IMR-90 (cell line): ENCODE measurements at regions not wholly inside any gene's neighbourhood (a gene's known extent, or its start where the extent isn't known, plus 50 kb on each side); places are given as distances from the start of the nearest gene placed in this dataset.

Experiments
- ATAC-seq: fragments of 200-7000 bp; cut with Tn5 transposase; 2 replicates; pipeline ENCODE4 v1.9.1; 2020; ENCODE audit warnings: low read depth, mild to moderate bottlenecking, moderate library complexity
- BruUV-seq: library from RNA; stranded (reverse); fragments of 400-500 nt; replicated peaks from 2 replicates; lab custom pipeline; 2021; lab: Mats Ljungman, UMichigan
- CTCF ChIA-PET: fragments of 300-600 bp; formaldehyde crosslinking; extraction: SDS; loops from one replicate; lab custom pipeline; 2021; ENCODE audit warnings: antibody characterized with exemption; lab: Yijun Ruan, JAX
- POLR2A ChIA-PET: fragments of 300-600 bp; sonication (Branson Sonifier 250); formaldehyde crosslinking; loops from one replicate; lab custom pipeline; 2022; ENCODE audit warnings: antibody characterized with exemption; ENCODE audit not compliant: unreplicated experiment; lab: Charles Lee
- DNase-seq: peaks from one replicate; pipeline ENCODE4 v3.0.0; 2013
- H2AFZ ChIP-seq: replicated peaks from 2 replicates; pipeline ENCODE3; 2013; ENCODE audit warnings: low read length, mild to moderate bottlenecking; ENCODE audit not compliant: poor library complexity
- H2AK5ac ChIP-seq: 2 replicates; pipeline ENCODE4 v1.6.1; 2013; ENCODE audit warnings: low read depth, low read length, inconsistent platforms
- H2AK9ac ChIP-seq: replicated peaks from 2 replicates; pipeline ENCODE3; 2013; ENCODE audit warnings: mild to moderate bottlenecking, low read depth, low read length, moderate library complexity; ENCODE audit not compliant: poor library complexity
- H2BK120ac ChIP-seq: 2 replicates; pipeline ENCODE4 v1.6.1; 2013; ENCODE audit warnings: low read depth, low read length, inconsistent platforms
- H2BK15ac ChIP-seq: 3 replicates; pipeline ENCODE4 v1.6.1; 2013; ENCODE audit warnings: low read depth, low read length, inconsistent platforms
- H2BK20ac ChIP-seq: 2 replicates; pipeline ENCODE4 v1.6.1; 2013; ENCODE audit warnings: low read depth, mild to moderate bottlenecking, inconsistent platforms, low read length, moderate library complexity
- H2BK5ac ChIP-seq: 2 replicates; pipeline ENCODE4 v1.6.1; 2013; ENCODE audit warnings: mild to moderate bottlenecking, low read depth, low read length, inconsistent platforms; ENCODE audit not compliant: poor library complexity, severe bottlenecking
- H3K14ac ChIP-seq: replicated peaks from 2 replicates; pipeline ENCODE4 v1.6.1; 2013; ENCODE audit warnings: low read depth, low read length, inconsistent platforms
- H3K18ac ChIP-seq: 2 replicates; pipeline ENCODE4 v1.6.1; 2013; ENCODE audit warnings: low read depth, low read length, control low read depth
- H3K23ac ChIP-seq: 2 replicates; pipeline ENCODE4 v1.6.1; 2013; ENCODE audit warnings: low read depth, low read length, inconsistent platforms
- H3K27ac ChIP-seq: 2 replicates; pipeline ENCODE4 v1.5.1; 2013; ENCODE audit warnings: mild to moderate bottlenecking, control low read depth, low read length; ENCODE audit not compliant: insufficient read depth
- H3K27me3 ChIP-seq: 2 replicates; pipeline ENCODE4 v1.6.1; 2013; ENCODE audit warnings: low read length; ENCODE audit not compliant: control insufficient read depth, insufficient read depth
- H3K36me3 ChIP-seq: 2 replicates; pipeline ENCODE4 v1.6.1; 2013; ENCODE audit warnings: low read length, mixed read lengths; ENCODE audit not compliant: control insufficient read depth, insufficient read depth
- H3K4ac ChIP-seq: 2 replicates; pipeline ENCODE4 v1.6.1; 2013; ENCODE audit warnings: low read depth, low read length, inconsistent platforms
- H3K4me1 ChIP-seq: 2 replicates; pipeline ENCODE4 v1.6.1; 2013; ENCODE audit warnings: low read length, mixed read lengths; ENCODE audit not compliant: control insufficient read depth, insufficient read depth
- H3K4me2 ChIP-seq: 2 replicates; pipeline ENCODE4 v1.6.1; 2013; ENCODE audit warnings: low read depth, mild to moderate bottlenecking, control low read depth, low read length, moderate library complexity
- H3K4me3 ChIP-seq: 2 replicates; pipeline ENCODE4 v1.5.1; 2013; ENCODE audit warnings: low read depth, mild to moderate bottlenecking, control low read depth, low read length, moderate library complexity; ENCODE audit not compliant: insufficient read depth
- H3K56ac ChIP-seq: 2 replicates; pipeline ENCODE4 v1.6.1; 2013; ENCODE audit warnings: low read length, inconsistent platforms; ENCODE audit not compliant: insufficient read depth; ENCODE audit errors: extremely low read depth
- H3K79me1 ChIP-seq, 2 experiments: 2 replicates each; pipeline ENCODE4 v1.6.1; 2013; ENCODE audit warnings: low read length in 2 of 2, inconsistent platforms in 1 of 2, low read depth in 1 of 2
- H3K9ac ChIP-seq: 2 replicates; pipeline ENCODE4 v1.6.1; 2013; ENCODE audit warnings: low read depth, low read length, control low read depth
- H3K9me1 ChIP-seq: 2 replicates; pipeline ENCODE4 v1.6.1; 2013; ENCODE audit warnings: low read length, inconsistent platforms; ENCODE audit not compliant: insufficient read depth
- H3K9me3 ChIP-seq: 2 replicates; pipeline ENCODE4 v1.6.1; 2013; ENCODE audit warnings: low read length; ENCODE audit not compliant: control insufficient read depth, insufficient read depth
- H4K20me1 ChIP-seq: 2 replicates; pipeline ENCODE4 v1.6.1; 2013; ENCODE audit warnings: low read length, inconsistent platforms; ENCODE audit not compliant: insufficient read depth
- H4K5ac ChIP-seq: 2 replicates; pipeline ENCODE4 v1.6.1; 2013; ENCODE audit warnings: mild to moderate bottlenecking, low read depth, low read length, control low read depth
- H4K8ac ChIP-seq, 2 experiments: 2 replicates each; pipeline ENCODE4 v1.6.1; 2013; ENCODE audit warnings: low read depth in 2 of 2, low read length in 2 of 2, control low read depth in 1 of 2, inconsistent platforms in 1 of 2
- H4K91ac ChIP-seq: 2 replicates; pipeline ENCODE4 v1.6.1; 2013; ENCODE audit warnings: low read depth, low read length, inconsistent platforms; ENCODE audit not compliant: insufficient read depth
- BHLHE40 ChIP-seq: fragments of 150-350 bp; IDR thresholded peaks from 2 replicates; pipeline ENCODE4 v1.6.1; 2016; ENCODE audit warnings: mild to moderate bottlenecking, low read depth, low read length
- CEBPB ChIP-seq: IDR thresholded peaks from 2 replicates; pipeline ENCODE4 v1.6.1; 2012; ENCODE audit warnings: low read depth, low read length, improper control_type of control experiment
- CHD1 ChIP-seq: IDR thresholded peaks from 2 replicates; pipeline ENCODE4 v1.6.1; 2012; ENCODE audit warnings: low read depth, low read length, improper control_type of control experiment
- FOS ChIP-seq: fragments of 150-350 bp; IDR thresholded peaks from 2 replicates; pipeline ENCODE4 v1.6.1; 2016; ENCODE audit warnings: low read depth, low read length
- MAFK ChIP-seq: IDR thresholded peaks from 2 replicates; pipeline ENCODE4 v1.6.1; 2012; ENCODE audit warnings: low read depth, low read length, improper control_type of control experiment
- MAZ ChIP-seq: IDR thresholded peaks from 2 replicates; pipeline ENCODE4 v1.6.1; 2012; ENCODE audit warnings: low read depth, mild to moderate bottlenecking, low read length, improper control_type of control experiment, moderate library complexity, borderline replicate concordance
- MXI1 ChIP-seq: IDR thresholded peaks from 2 replicates; pipeline ENCODE4 v1.6.1; 2012; ENCODE audit warnings: low read depth, mild to moderate bottlenecking, low read length, moderate library complexity, borderline replicate concordance
- NFE2L2 ChIP-seq: fragments of 150-350 bp; IDR thresholded peaks from 2 replicates; pipeline ENCODE4 v1.6.1; 2016; ENCODE audit warnings: low read depth, mild to moderate bottlenecking, low read length
- POLR2A ChIP-seq: IDR thresholded peaks from 2 replicates; pipeline ENCODE4 v1.6.1; 2012; ENCODE audit warnings: mild to moderate bottlenecking, low read depth, low read length
- RAD21 ChIP-seq: IDR thresholded peaks from 2 replicates; pipeline ENCODE4 v1.6.1; 2012; ENCODE audit warnings: low read length, improper control_type of control experiment
- RCOR1 ChIP-seq: IDR thresholded peaks from 2 replicates; pipeline ENCODE4 v1.6.1; 2012; ENCODE audit warnings: mild to moderate bottlenecking, low read length, improper control_type of control experiment; ENCODE audit not compliant: insufficient replicate concordance
- RFX5 ChIP-seq: IDR thresholded peaks from 2 replicates; pipeline ENCODE4 v1.8.0; 2012; ENCODE audit warnings: low read depth, mild to moderate bottlenecking, low read length, moderate library complexity
- SMC3 ChIP-seq: fragments of 150-350 bp; IDR thresholded peaks from 2 replicates; pipeline ENCODE4 v1.6.1; 2016; ENCODE audit warnings: low read depth, mild to moderate bottlenecking, antibody characterized with exemption, low read length, moderate library complexity
- WGBS, 2 experiments: methylation state at CpG; one replicate each; pipeline versions ENCODE4 v1.1.5 to v1.1.7; 2013; ENCODE audit warnings: missing lambda C conversion rate in 2 of 2; ENCODE audit not compliant: insufficient read length in 1 of 2; ENCODE audit errors: extremely low coverage in 2 of 2; 5-methylcytosine and 5-hydroxymethylcytosine counted together
- dilution Hi-C: fragments of 300-500 bp; cut with HindIII; formaldehyde crosslinking; loops from one replicate; pipeline ENCODE4 v1.14.3; 2018; ENCODE audit warnings: low sequenced_read_pairs; ENCODE audit not compliant: unreplicated experiment
- in situ Hi-C: fragments of 300-500 bp; cut with MboI; formaldehyde crosslinking; loops from 3 replicates; pipeline ENCODE4 v1.14.3; 2019; ENCODE audit warnings: low sequenced_read_pairs, inconsistent platforms, mixed read lengths
- intact Hi-C: fragments of 100-400 bp; cut with micrococcal nuclease; formaldehyde crosslinking; loops from 2 replicates; pipeline ENCODE4 v1.10.0; 2022
- TF ChIP-seq, protein P1 (sequence below): fragments of 150-350 bp; IDR thresholded peaks from 2 replicates; pipeline ENCODE4 v1.6.1; 2017; ENCODE audit warnings: mild to moderate bottlenecking, antibody characterized with exemption, low read length, low read depth
- TF ChIP-seq, protein P2 (sequence below): fragments of 150-350 bp; IDR thresholded peaks from 2 replicates; pipeline ENCODE4 v1.6.1; 2016; ENCODE audit warnings: low read depth, mild to moderate bottlenecking, low read length, moderate library complexity, borderline replicate concordance

GRCh38 chr14:36052063-36052462 lies 124.5 kb downstream of the PTCSC3 start:
- no peak overlapping the region for H3K27ac ChIP-seq
- intact Hi-C loops: no loop called here
- no peak overlapping the region for H3K9ac ChIP-seq
- BruUV-seq: no TSS peak
- dilution Hi-C loops: no loop called here
- no CpG with 5 or more reads among the region's 1 CpG for WGBS, 2 experiments
- no peak overlapping the region for H4K91ac ChIP-seq
- no peak overlapping the region for H2BK120ac ChIP-seq
- no peaks in the 10 kb centered on the region for H3K36me3 ChIP-seq
- CTCF ChIA-PET: interaction anchor here (1.3 kb wide), 1 partner anchor 18 kb away, joined by 5 read pairs; no protein-coding TSS in a partner anchor
- no peak overlapping the region for H3K14ac ChIP-seq
- TF ChIP-seq RAD21: no peak
- no peak for TF ChIP-seq CHD1
- no peak for TF ChIP-seq RCOR1
- TF ChIP-seq SMC3: no peak
- no peak for TF ChIP-seq BHLHE40
- no peak for TF ChIP-seq MXI1
- TF ChIP-seq, protein P1, sequence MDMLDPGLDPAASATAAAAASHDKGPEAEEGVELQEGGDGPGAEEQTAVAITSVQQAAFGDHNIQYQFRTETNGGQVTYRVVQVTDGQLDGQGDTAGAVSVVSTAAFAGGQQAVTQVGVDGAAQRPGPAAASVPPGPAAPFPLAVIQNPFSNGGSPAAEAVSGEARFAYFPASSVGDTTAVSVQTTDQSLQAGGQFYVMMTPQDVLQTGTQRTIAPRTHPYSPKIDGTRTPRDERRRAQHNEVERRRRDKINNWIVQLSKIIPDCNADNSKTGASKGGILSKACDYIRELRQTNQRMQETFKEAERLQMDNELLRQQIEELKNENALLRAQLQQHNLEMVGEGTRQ: no peak
- TF ChIP-seq MAFK: no peak
- no peak for TF ChIP-seq POLR2A
- TF ChIP-seq, protein P2, sequence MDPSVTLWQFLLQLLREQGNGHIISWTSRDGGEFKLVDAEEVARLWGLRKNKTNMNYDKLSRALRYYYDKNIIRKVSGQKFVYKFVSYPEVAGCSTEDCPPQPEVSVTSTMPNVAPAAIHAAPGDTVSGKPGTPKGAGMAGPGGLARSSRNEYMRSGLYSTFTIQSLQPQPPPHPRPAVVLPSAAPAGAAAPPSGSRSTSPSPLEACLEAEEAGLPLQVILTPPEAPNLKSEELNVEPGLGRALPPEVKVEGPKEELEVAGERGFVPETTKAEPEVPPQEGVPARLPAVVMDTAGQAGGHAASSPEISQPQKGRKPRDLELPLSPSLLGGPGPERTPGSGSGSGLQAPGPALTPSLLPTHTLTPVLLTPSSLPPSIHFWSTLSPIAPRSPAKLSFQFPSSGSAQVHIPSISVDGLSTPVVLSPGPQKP: no peak
- TF ChIP-seq RFX5: no peak
- no peak for TF ChIP-seq NFE2L2
- no peak for TF ChIP-seq FOS
- no peak for TF ChIP-seq MAZ
- no peak for TF ChIP-seq CEBPB
- no peak overlapping the region for H2AK5ac ChIP-seq
- H4K8ac ChIP-seq: no peak overlapping the region
- no peak overlapping the region for H2AK9ac ChIP-seq
- no peak overlapping the region for H4K5ac ChIP-seq
- H2BK20ac ChIP-seq: no peak overlapping the region
- ATAC-seq: no peak
- in situ Hi-C loops: no loop called here
- H2AFZ ChIP-seq: no peak overlapping the region
- no peaks in the 10 kb centered on the region for H3K4me1 ChIP-seq
- no peaks in the 10 kb centered on the region for H3K9me3 ChIP-seq
- DNase-seq: no peak
- no peak overlapping the region for H3K56ac ChIP-seq
- H3K4me2 ChIP-seq: no peak overlapping the region
- no peak overlapping the region for H3K18ac ChIP-seq
- H4K20me1 ChIP-seq: no peaks in the 10 kb centered on the region
- H3K4ac ChIP-seq: no peak overlapping the region
- H3K9me1 ChIP-seq: no peaks in the 10 kb centered on the region
- peaks cover 4% of the 10 kb centered on the region for H3K27me3 ChIP-seq
- no peak overlapping the region for H3K23ac ChIP-seq
- no peak overlapping the region for H2BK15ac ChIP-seq
- H3K4me3 ChIP-seq: no peak overlapping the region
- POLR2A ChIA-PET: no interaction called here
- H2BK5ac ChIP-seq: no peak overlapping the region
- no peaks in the 10 kb centered on the region for H3K79me1 ChIP-seq
